Glutamatergic neuron (in vitro differentiated cells): ENCODE measurements at regions not wholly inside any gene's neighbourhood (a gene's known extent, or its start where the extent isn't known, plus 50 kb on each side); places are given as distances from the start of the nearest gene placed in this dataset.

Source experiments
- DNase-seq: peaks from one replicate; pipeline ENCODE4 v3.0.0; 2022
- H3K27ac Mint-ChIP-seq: one replicate; pipeline ENCODE4 v1.8.0; 2020; ENCODE audit warnings: mild to moderate bottlenecking, mixed read lengths, inconsistent platforms; ENCODE audit not compliant: unreplicated experiment
- H3K27me3 Mint-ChIP-seq: one replicate; pipeline ENCODE4 v1.8.0; 2020; ENCODE audit warnings: mild to moderate bottlenecking, moderate library complexity, mixed read lengths, inconsistent platforms; ENCODE audit not compliant: unreplicated experiment
- H3K36me3 Mint-ChIP-seq: one replicate; pipeline ENCODE4 v1.8.0; 2020; ENCODE audit warnings: mild to moderate bottlenecking, mixed read lengths, inconsistent platforms; ENCODE audit not compliant: unreplicated experiment
- H3K4me1 Mint-ChIP-seq: one replicate; pipeline ENCODE4 v1.8.0; 2020; ENCODE audit warnings: mild to moderate bottlenecking, low read depth, mixed read lengths, inconsistent platforms; ENCODE audit not compliant: unreplicated experiment
- H3K4me3 Mint-ChIP-seq: one replicate; pipeline ENCODE4 v1.8.0; 2020; ENCODE audit warnings: mild to moderate bottlenecking, mixed read lengths, inconsistent platforms; ENCODE audit not compliant: unreplicated experiment
- H3K9me3 Mint-ChIP-seq: one replicate; pipeline ENCODE4 v1.8.0; 2020; ENCODE audit warnings: mild to moderate bottlenecking, moderate library complexity, mixed read lengths, inconsistent platforms; ENCODE audit not compliant: unreplicated experiment
- CTCF ChIP-seq: fragments of 200-600 bp; sonication (generic); IDR thresholded peaks from one replicate; pipeline ENCODE4 v1.5.0; 2021; ENCODE audit not compliant: partially characterized antibody, unreplicated experiment

- H3K4me3 Mint-ChIP-seq: no peak overlapping the region
- H3K27me3 Mint-ChIP-seq: no peaks in the 10 kb centered on the region
- H3K4me1 Mint-ChIP-seq: no peaks in the 10 kb centered on the region
- no peaks in the 10 kb centered on the region for H3K9me3 Mint-ChIP-seq
- TF ChIP-seq CTCF: no peak
- H3K36me3 Mint-ChIP-seq: no peaks in the 10 kb centered on the region
- no peak for DNase-seq
- H3K27ac Mint-ChIP-seq: no peak overlapping the region
Observed at GRCh38 chr1:199305053-199305452, 666.2 kb downstream of the PTPRC start.

GRCh38 chr1:199307496-199308264, 668.8 kb downstream of the PTPRC start:
- no peaks in the 10 kb centered on the region for H3K27me3 Mint-ChIP-seq

GRCh38 chr1:199308349-199308846, 669.6 kb downstream of the PTPRC start:
- Mint-ChIP-seq H3K4me1 (no peaks in the 10 kb centered on the region), H3K27ac (no peak overlapping the region), H3K27me3 (no peaks in the 10 kb centered on the region), H3K9me3 (no peaks in the 10 kb centered on the region), H3K36me3 (no peaks in the 10 kb centered on the region), H3K4me3 (no peak overlapping the region)
- no peak for DNase-seq
- no peak for TF ChIP-seq CTCF

More at GRCh38 chr1:199307496-199308264, 668.8 kb downstream of the PTPRC start:
- Mint-ChIP-seq H3K4me3 (no peak overlapping the region), H3K27ac (no peak overlapping the region), H3K9me3 (no peaks in the 10 kb centered on the region), H3K4me1 (no peaks in the 10 kb centered on the region), H3K36me3 (no peaks in the 10 kb centered on the region)
- no peak for TF ChIP-seq CTCF
- no peak for DNase-seq

- TF ChIP-seq CTCF: no peak
- Mint-ChIP-seq H3K27ac (no peak overlapping the region), H3K9me3 (no peaks in the 10 kb centered on the region)
Observed at GRCh38 chr1:199310708-199311107, 671.9 kb downstream of the PTPRC start.

More at GRCh38 chr1:199310708-199311107, 671.9 kb downstream of the PTPRC start:
- Mint-ChIP-seq H3K36me3 (no peaks in the 10 kb centered on the region), H3K4me3 (no peak overlapping the region), H3K27me3 (no peaks in the 10 kb centered on the region), H3K4me1 (no peaks in the 10 kb centered on the region)
- no peak for DNase-seq
